Neural cell (in vitro differentiated cells): ENCODE measurements at regions not wholly inside any gene's neighbourhood (a gene's known extent, or its start where the extent isn't known, plus 50 kb on each side); places are given as distances from the start of the nearest gene placed in this dataset.

Source experiments
- EP300 ChIP-seq: fragments of 450-650 bp; conservative IDR thresholded peaks from 2 replicates; pipeline ENCODE4 v1.6.1; 2014; ENCODE audit warnings: antibody characterized with exemption, mild to moderate bottlenecking, moderate library complexity; ENCODE audit not compliant: poor library complexity, severe bottlenecking
- EZH2 ChIP-seq: fragments of 200-600, 300-800 bp; shearing (Covaris generic), sonication (generic); IDR thresholded peaks from 2 replicates; pipeline ENCODE4 v1.6.1; 2014; ENCODE audit warnings: antibody characterized with exemption, low read length, borderline replicate concordance, mild to moderate bottlenecking; ENCODE audit not compliant: insufficient read depth, poor library complexity, severe bottlenecking
- MXI1 ChIP-seq: fragments of 450-650 bp; conservative IDR thresholded peaks from 2 replicates; pipeline ENCODE4 v1.6.1; 2014; ENCODE audit warnings: antibody characterized with exemption, mild to moderate bottlenecking; ENCODE audit not compliant: poor library complexity, severe bottlenecking
- RAD21 ChIP-seq: fragments of 450-650 bp; conservative IDR thresholded peaks from 2 replicates; pipeline ENCODE4 v1.6.1; 2014; ENCODE audit warnings: antibody characterized with exemption, mild to moderate bottlenecking, moderate library complexity
- SMC3 ChIP-seq: fragments of 450-650 bp; conservative IDR thresholded peaks from 2 replicates; pipeline ENCODE4 v1.6.1; 2014; ENCODE audit warnings: antibody characterized with exemption, mild to moderate bottlenecking, moderate library complexity; ENCODE audit not compliant: poor library complexity
- TAF1 ChIP-seq: IDR thresholded peaks from 2 replicates; pipeline ENCODE4 v1.6.1; 2012; ENCODE audit warnings: low read depth
- TF ChIP-seq, protein P1 (sequence below): fragments of 450-650 bp; IDR thresholded peaks from 2 replicates; pipeline ENCODE4 v1.5.1; 2014; ENCODE audit warnings: antibody characterized with exemption, mild to moderate bottlenecking, moderate library complexity; ENCODE audit not compliant: poor library complexity, severe bottlenecking
- TF ChIP-seq, protein P2 (sequence below): IDR thresholded peaks from 2 replicates; pipeline ENCODE4 v1.6.1; 2012; ENCODE audit warnings: borderline replicate concordance

DNA sequence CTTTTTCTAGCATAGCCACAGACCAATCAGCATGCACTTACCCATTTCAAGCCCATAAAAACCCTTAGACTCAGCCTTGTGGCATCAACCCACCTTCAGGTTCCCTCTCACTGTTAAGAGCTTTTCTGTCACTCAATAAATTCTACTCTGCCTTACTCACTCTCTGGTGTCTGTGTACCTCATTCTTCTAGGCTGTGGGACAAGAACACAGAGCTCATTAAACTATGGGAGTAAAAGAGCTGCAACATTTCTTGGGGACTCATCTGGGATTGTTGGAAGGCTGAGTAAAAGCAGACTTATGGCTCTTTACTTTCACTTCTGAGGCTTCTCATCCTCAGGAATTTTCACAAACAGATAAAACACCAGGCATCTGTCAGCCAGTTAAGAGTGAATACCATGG, 879.3 kb downstream of the ROBO2 start:
- TF ChIP-seq, protein P1, sequence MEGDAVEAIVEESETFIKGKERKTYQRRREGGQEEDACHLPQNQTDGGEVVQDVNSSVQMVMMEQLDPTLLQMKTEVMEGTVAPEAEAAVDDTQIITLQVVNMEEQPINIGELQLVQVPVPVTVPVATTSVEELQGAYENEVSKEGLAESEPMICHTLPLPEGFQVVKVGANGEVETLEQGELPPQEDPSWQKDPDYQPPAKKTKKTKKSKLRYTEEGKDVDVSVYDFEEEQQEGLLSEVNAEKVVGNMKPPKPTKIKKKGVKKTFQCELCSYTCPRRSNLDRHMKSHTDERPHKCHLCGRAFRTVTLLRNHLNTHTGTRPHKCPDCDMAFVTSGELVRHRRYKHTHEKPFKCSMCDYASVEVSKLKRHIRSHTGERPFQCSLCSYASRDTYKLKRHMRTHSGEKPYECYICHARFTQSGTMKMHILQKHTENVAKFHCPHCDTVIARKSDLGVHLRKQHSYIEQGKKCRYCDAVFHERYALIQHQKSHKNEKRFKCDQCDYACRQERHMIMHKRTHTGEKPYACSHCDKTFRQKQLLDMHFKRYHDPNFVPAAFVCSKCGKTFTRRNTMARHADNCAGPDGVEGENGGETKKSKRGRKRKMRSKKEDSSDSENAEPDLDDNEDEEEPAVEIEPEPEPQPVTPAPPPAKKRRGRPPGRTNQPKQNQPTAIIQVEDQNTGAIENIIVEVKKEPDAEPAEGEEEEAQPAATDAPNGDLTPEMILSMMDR = no peak
- TF ChIP-seq TAF1 (no peak), SMC3 (no peak), EP300 (no peak), EZH2 (no peak), RAD21 (no peak), MXI1 (no peak)
- TF ChIP-seq, protein P2, sequence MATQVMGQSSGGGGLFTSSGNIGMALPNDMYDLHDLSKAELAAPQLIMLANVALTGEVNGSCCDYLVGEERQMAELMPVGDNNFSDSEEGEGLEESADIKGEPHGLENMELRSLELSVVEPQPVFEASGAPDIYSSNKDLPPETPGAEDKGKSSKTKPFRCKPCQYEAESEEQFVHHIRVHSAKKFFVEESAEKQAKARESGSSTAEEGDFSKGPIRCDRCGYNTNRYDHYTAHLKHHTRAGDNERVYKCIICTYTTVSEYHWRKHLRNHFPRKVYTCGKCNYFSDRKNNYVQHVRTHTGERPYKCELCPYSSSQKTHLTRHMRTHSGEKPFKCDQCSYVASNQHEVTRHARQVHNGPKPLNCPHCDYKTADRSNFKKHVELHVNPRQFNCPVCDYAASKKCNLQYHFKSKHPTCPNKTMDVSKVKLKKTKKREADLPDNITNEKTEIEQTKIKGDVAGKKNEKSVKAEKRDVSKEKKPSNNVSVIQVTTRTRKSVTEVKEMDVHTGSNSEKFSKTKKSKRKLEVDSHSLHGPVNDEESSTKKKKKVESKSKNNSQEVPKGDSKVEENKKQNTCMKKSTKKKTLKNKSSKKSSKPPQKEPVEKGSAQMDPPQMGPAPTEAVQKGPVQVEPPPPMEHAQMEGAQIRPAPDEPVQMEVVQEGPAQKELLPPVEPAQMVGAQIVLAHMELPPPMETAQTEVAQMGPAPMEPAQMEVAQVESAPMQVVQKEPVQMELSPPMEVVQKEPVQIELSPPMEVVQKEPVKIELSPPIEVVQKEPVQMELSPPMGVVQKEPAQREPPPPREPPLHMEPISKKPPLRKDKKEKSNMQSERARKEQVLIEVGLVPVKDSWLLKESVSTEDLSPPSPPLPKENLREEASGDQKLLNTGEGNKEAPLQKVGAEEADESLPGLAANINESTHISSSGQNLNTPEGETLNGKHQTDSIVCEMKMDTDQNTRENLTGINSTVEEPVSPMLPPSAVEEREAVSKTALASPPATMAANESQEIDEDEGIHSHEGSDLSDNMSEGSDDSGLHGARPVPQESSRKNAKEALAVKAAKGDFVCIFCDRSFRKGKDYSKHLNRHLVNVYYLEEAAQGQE = no peak
